Calu3 (cell line): ENCODE measurements at regions not wholly inside any gene's neighbourhood (a gene's known extent, or its start where the extent isn't known, plus 50 kb on each side); places are given as distances from the start of the nearest gene placed in this dataset.

ENCODE experiments used
- BruUV-seq: library from RNA; stranded (reverse); fragments of 400-500 nt; replicated peaks from 2 replicates; lab custom pipeline; 2021; lab: Mats Ljungman, UMichigan
- CTCF ChIA-PET: fragments of 300-600 bp; sonication (Branson Sonifier 250); formaldehyde crosslinking; loops from one replicate; lab custom pipeline; 2022; ENCODE audit warnings: antibody characterized with exemption; lab: Charles Lee
- DNase-seq: peaks from one replicate; pipeline ENCODE4 v3.0.0; 2022
- H3K27ac Mint-ChIP-seq: one replicate; pipeline ENCODE4 v1.8.0; 2022; ENCODE audit warnings: mixed read lengths; ENCODE audit not compliant: unreplicated experiment
- H3K27me3 Mint-ChIP-seq: one replicate; pipeline ENCODE4 v1.8.0; 2022; ENCODE audit warnings: mixed read lengths; ENCODE audit not compliant: unreplicated experiment
- H3K36me3 Mint-ChIP-seq: one replicate; pipeline ENCODE4 v1.8.0; 2022; ENCODE audit warnings: mild to moderate bottlenecking, moderate library complexity, mixed read lengths; ENCODE audit not compliant: insufficient read depth, unreplicated experiment
- H3K4me1 Mint-ChIP-seq: one replicate; pipeline ENCODE4 v1.8.0; 2022; ENCODE audit warnings: mild to moderate bottlenecking, low read depth, mixed read lengths; ENCODE audit not compliant: unreplicated experiment
- H3K4me3 Mint-ChIP-seq: one replicate; pipeline ENCODE4 v1.8.0; 2022; ENCODE audit warnings: mild to moderate bottlenecking, low read depth, moderate library complexity, mixed read lengths; ENCODE audit not compliant: unreplicated experiment
- H3K9me3 Mint-ChIP-seq: one replicate; pipeline ENCODE4 v1.8.0; 2022; ENCODE audit warnings: low read depth, mixed read lengths; ENCODE audit not compliant: unreplicated experiment
- intact Hi-C: fragments of 100-400 bp; cut with micrococcal nuclease; formaldehyde crosslinking; loops from one replicate; pipeline ENCODE4 v1.10.0; 2022; ENCODE audit not compliant: unreplicated experiment
- TF ChIP-seq, protein P1 (sequence below): fragments of 200-600 bp; IDR thresholded peaks from one replicate; pipeline ENCODE4 v1.8.0; 2022; ENCODE audit warnings: antibody characterized with exemption; ENCODE audit not compliant: unreplicated experiment

GRCh38 chr5:10118150-10118549 is 131.5 kb downstream of the ATPSCKMT start:
- H3K4me1 Mint-ChIP-seq: no peaks in the 10 kb centered on the region
- H3K36me3 Mint-ChIP-seq: no peaks in the 10 kb centered on the region
- CTCF ChIA-PET: interaction anchor here (0.7 kb wide), 1 partner anchor 883 kb away, joined by 9 read pairs; no protein-coding TSS in a partner anchor
- no peak overlapping the region for H3K27ac Mint-ChIP-seq
- peaks cover 25% of the 10 kb centered on the region for H3K27me3 Mint-ChIP-seq
- intact Hi-C loops: no loop called here
- H3K4me3 Mint-ChIP-seq: no peak overlapping the region
- no peak for DNase-seq
- BruUV-seq: no TSS peak
- H3K9me3 Mint-ChIP-seq: peaks cover 2% of the 10 kb centered on the region
- TF ChIP-seq, protein P1, sequence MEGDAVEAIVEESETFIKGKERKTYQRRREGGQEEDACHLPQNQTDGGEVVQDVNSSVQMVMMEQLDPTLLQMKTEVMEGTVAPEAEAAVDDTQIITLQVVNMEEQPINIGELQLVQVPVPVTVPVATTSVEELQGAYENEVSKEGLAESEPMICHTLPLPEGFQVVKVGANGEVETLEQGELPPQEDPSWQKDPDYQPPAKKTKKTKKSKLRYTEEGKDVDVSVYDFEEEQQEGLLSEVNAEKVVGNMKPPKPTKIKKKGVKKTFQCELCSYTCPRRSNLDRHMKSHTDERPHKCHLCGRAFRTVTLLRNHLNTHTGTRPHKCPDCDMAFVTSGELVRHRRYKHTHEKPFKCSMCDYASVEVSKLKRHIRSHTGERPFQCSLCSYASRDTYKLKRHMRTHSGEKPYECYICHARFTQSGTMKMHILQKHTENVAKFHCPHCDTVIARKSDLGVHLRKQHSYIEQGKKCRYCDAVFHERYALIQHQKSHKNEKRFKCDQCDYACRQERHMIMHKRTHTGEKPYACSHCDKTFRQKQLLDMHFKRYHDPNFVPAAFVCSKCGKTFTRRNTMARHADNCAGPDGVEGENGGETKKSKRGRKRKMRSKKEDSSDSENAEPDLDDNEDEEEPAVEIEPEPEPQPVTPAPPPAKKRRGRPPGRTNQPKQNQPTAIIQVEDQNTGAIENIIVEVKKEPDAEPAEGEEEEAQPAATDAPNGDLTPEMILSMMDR: no peak

- Mint-ChIP-seq H3K9me3 (peaks cover 2% of the 10 kb centered on the region), H3K36me3 (no peaks in the 10 kb centered on the region), H3K4me3 (no peak overlapping the region), H3K4me1 (no peaks in the 10 kb centered on the region), H3K27me3 (peaks cover 25% of the 10 kb centered on the region), H3K27ac (no peak overlapping the region)
- DNase-seq: no peak
- intact Hi-C loops: no loop called here
- no TSS peak for BruUV-seq
- CTCF ChIA-PET: no interaction called here
- TF ChIP-seq, protein P1: no peak
Measured at GRCh38 chr5:10116594-10116993, 133.1 kb downstream of the ATPSCKMT start.

DNA sequence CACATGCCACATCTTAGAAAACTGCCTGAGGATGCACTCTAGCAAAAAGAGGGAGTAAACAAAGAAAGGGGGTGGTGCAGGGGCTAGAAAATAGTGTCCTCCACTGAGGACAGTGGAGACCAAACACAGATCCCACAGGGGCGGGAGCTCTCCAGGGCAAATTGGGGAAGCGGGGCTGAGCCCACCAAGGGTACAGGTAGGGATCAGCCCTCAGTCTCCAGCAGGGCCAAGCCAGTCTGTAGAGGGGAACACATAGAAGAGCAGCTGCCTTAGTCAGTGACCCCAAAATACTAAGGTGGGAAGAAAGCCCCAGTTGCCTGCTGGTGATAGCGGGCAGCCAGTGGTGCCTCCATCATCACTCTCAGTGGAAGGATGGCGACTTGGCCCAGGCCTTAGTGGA is 134.0 kb downstream of the ATPSCKMT start:
- CTCF ChIA-PET: no interaction called here
- Mint-ChIP-seq H3K9me3 (peaks cover 2% of the 10 kb centered on the region), H3K27ac (no peak overlapping the region), H3K4me3 (no peak overlapping the region), H3K36me3 (no peaks in the 10 kb centered on the region), H3K27me3 (peaks cover 25% of the 10 kb centered on the region), H3K4me1 (no peaks in the 10 kb centered on the region)
- TF ChIP-seq, protein P1: no peak
- DNase-seq: no peak
- no TSS peak for BruUV-seq
- intact Hi-C loops: no loop called here

GRCh38 chr5:10111571-10111970 is 138.1 kb downstream of the ATPSCKMT start:
- H3K4me1 Mint-ChIP-seq: no peaks in the 10 kb centered on the region
- H3K9me3 Mint-ChIP-seq: no peaks in the 10 kb centered on the region
- DNase-seq: no peak
- no peak overlapping the region for H3K4me3 Mint-ChIP-seq
- H3K36me3 Mint-ChIP-seq: no peaks in the 10 kb centered on the region
- CTCF ChIA-PET: no interaction called here
- H3K27me3 Mint-ChIP-seq: peaks cover 44% of the 10 kb centered on the region
- TF ChIP-seq, protein P1: no peak
- no TSS peak for BruUV-seq
- no peak overlapping the region for H3K27ac Mint-ChIP-seq
- intact Hi-C loops: no loop called here
